ENCODE measurements at regions not wholly inside any gene's neighbourhood (a gene's known extent, or its start where the extent isn't known, plus 50 kb on each side); places are given as distances from the start of the nearest gene placed in this dataset.
A peak's percentile ranks its signal among the peaks of the same experiment; 100 is the strongest.

GRCh38 chr1:219416598-219417238 lies 196.2 kb downstream of the ZC3H11B start:
- Histone ChIP-seq H3K4ac (replicated peaks; ENCODE audit: insufficient read length, low read depth, low read length) (no peak overlapping the region), H3K27ac (ENCODE audit: low read depth, low read length) (no peak overlapping the region), H3K36me3 (ENCODE audit: control insufficient read depth in 2 of 4, insufficient read depth in 4 of 4, low read length in 3 of 4) (no peaks in the 10 kb centered on the region), H3K4me1 (replicated peaks in 1 of 4; ENCODE audit: control insufficient read depth in 3 of 4, insufficient read depth in 4 of 4, low read length in 3 of 4) (no peaks in the 10 kb centered on the region), H2AK5ac (ENCODE audit: low read depth, low read length) (no peak overlapping the region), H2BK20ac (ENCODE audit: low read length) (no peak overlapping the region), H3K14ac (ENCODE audit: insufficient read length) (no peak overlapping the region), H3K18ac (ENCODE audit: extremely low read depth, low read length) (no peak overlapping the region), H4K91ac (replicated peaks; ENCODE audit: insufficient read length, low read length) (no peak overlapping the region), H3K79me1 (ENCODE audit: low read depth, low read length) (no peaks in the 10 kb centered on the region), H3K4me3 (ENCODE audit: extremely low read depth in 1 of 4, insufficient read depth in 2 of 4, low read depth in 3 of 4, low read length in 4 of 4) (no peak overlapping the region), H3K27me3 (replicated peaks in 1 of 4; ENCODE audit: control insufficient read depth in 3 of 4, extremely low read depth in 1 of 4, insufficient read depth in 3 of 4, low read length in 3 of 4) (no peaks in the 10 kb centered on the region), H3K23me2 (ENCODE audit: low read depth, low read length) (no peaks in the 10 kb centered on the region), H2BK120ac (replicated peaks; ENCODE audit: low read depth, low read length) (no peak overlapping the region), H3K23ac (ENCODE audit: insufficient read length) (no peak overlapping the region), H2AFZ (ENCODE audit: low read length) (no peak overlapping the region), H2BK5ac (ENCODE audit: low read depth, low read length) (no peak overlapping the region), H4K20me1 (replicated peaks in 1 of 2; ENCODE audit: control insufficient read depth in 1 of 2, insufficient read depth in 2 of 2, low read length in 2 of 2) (no peaks in the 10 kb centered on the region), H3K56ac (replicated peaks; ENCODE audit: insufficient read length, low read depth, low read length) (no peak overlapping the region), H3K79me2 (ENCODE audit: control insufficient read depth in 1 of 2, insufficient read depth in 2 of 2, low read length in 2 of 2) (no peaks in the 10 kb centered on the region), H2BK12ac (ENCODE audit: low read depth, low read length) (no peak overlapping the region), H2BK15ac (ENCODE audit: low read length) (no peak overlapping the region), H4K5ac (ENCODE audit: insufficient read length, low read depth, low read length) (no peak overlapping the region), H3K4me2 (ENCODE audit: insufficient read depth in 1 of 2, low read depth in 2 of 2, low read length in 2 of 2) (no peak overlapping the region), H3K9ac (replicated peaks in 1 of 4; ENCODE audit: extremely low read depth in 1 of 4, low read depth in 3 of 4, low read length in 3 of 4) (no peak overlapping the region), H3K9me3 (ENCODE audit: insufficient read depth in 2 of 2, low read depth in 1 of 2, low read length in 1 of 2) (no peaks in the 10 kb centered on the region), H4K8ac (ENCODE audit: extremely low read depth, insufficient read depth, low read length) (no peak overlapping the region)
- peak; percentile 91 for FAIRE-seq
- POLR2A ChIA-PET (ENCODE audit: partially characterized antibody) = no interaction called here
- TF ChIP-seq CHD1 (IDR thresholded peaks at IDR 0.05; ENCODE audit: low read depth, low read length) (no peak), SIN3A (conservative IDR thresholded peaks at IDR 0.05 in 1 of 2, IDR thresholded peaks at IDR 0.05 in 1 of 2; ENCODE audit: low read depth in 1 of 2, low read length in 2 of 2) (no peak), CTCF (IDR thresholded peaks at IDR 0.05; ENCODE audit: control extremely low read depth in 1 of 3, insufficient read depth in 1 of 3, low read depth in 1 of 3, low read length in 3 of 3) (peak; percentile 34 to 78 (median 52)), RAD21 (IDR thresholded peaks at IDR 0.05 in 1 of 2, conservative IDR thresholded peaks at IDR 0.05 in 1 of 2; ENCODE audit: low read depth in 2 of 2, low read length in 2 of 2) (peak; percentile 54)
- 17% methylated on average over 1 of the region's 1 CpG; no CpG with 5 or more reads in 1 of the 2 experiments for WGBS, 2 experiments (ENCODE audit: extremely low coverage in 1 of 2, insufficient coverage in 1 of 2, insufficient read length in 1 of 2, insufficient replicate concordance in 2 of 2, low coverage in 1 of 2, low lambda C conversion rate in 2 of 2, missing lambda C conversion rate in 1 of 2)
- DNase-seq (ENCODE audit: low read depth in 1 of 2, low spot score in 2 of 2) = peak; percentile 13 to 83
- CTCF ChIA-PET (ENCODE audit: partially characterized antibody) = interaction anchor here (0.7 to 1.8 kb wide), 14 partner anchors 9 to 1126 kb away, joined by 3 to 8 read pairs (median 4); no protein-coding TSS in a partner anchor
